EH (cell line): ENCODE measurements at regions not wholly inside any gene's neighbourhood (a gene's known extent, or its start where the extent isn't known, plus 50 kb on each side); places are given as distances from the start of the nearest gene placed in this dataset.

Experiments used
- DNase-seq: peaks from one replicate; pipeline ENCODE4 v3.0.0-alpha.2; 2015; ENCODE audit warnings: low read depth

DNA sequence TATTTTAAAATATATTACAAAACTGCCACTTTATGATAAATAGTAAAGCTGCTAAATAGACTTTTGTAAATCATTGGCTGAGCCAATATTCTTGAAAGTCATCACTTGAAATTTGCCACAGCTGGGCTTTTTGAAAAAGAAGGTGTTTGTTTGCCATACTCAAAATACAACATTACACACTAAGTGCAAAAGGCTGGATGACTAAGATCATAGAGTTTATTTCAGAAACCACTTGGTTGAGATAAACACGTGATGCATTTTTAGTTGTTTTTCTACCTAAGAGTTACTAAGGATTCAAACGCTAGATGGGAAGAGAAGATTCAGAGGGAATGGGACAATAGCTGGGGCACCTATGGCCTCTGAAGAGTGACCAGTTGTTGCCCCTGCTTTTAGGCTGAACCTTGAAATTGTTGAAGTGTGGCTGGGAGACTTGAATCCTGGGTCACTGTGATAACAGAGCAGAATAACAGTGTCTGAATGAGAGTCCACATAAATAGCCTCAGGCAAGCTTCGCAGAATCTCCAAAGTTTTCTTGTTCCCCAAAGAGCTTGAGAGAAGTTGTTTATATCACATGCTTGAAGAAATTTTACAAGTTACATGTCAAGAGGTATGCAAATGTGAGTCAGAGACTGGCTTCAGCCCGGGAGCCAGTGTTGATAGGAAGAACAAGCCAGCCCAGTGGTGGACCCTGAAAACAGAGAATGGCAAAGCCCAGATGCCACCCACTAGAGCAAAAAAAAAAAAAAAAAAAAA, 409.8 kb downstream of the GPD2 start:
- peak; percentile 9 for DNase-seq

DNA sequence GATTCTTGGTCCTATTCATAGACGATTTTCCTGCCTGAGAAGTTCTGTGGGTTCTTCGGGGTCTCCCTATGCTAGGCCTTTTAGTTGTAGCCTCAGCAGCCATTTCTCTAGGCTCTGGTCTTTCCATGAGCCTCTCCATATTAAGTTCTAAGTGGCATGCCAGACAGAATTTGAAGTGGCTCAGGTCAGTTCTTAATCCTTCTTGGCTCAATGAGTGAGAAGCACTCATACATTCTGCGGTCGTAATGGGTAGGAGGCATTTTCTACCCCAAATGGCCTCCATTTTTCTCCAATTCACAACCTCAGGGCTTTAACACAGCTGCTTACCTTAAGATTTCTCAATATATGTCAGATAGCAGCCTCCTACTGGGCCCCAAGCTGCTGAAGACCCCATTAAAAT, 405.3 kb upstream of the GALNT5 start:
- DNase-seq = no peak

DNA sequence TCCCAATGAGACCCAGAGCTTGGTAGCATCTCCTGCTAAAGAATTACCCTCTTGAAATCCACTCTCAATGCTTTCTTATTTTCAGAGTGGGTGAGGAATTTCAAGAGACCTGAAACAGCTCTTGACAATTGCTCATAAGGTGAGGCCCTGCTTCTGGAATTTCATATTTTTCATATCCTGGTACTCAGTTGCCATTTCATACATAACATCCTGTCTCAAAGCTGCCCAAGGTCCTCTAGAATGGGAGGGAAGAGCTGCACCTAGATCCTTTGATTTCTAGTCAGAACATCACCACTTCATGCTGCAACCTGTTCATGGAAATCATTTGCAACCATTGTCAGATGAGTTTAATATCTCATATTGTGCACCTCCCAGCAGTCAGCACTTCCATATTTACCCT, 404.8 kb upstream of the GALNT5 start:
- DNase-seq = no peak

GRCh38 chr2:156864325-156864724, 393.2 kb upstream of the GALNT5 start:
- DNase-seq = no peak

DNA sequence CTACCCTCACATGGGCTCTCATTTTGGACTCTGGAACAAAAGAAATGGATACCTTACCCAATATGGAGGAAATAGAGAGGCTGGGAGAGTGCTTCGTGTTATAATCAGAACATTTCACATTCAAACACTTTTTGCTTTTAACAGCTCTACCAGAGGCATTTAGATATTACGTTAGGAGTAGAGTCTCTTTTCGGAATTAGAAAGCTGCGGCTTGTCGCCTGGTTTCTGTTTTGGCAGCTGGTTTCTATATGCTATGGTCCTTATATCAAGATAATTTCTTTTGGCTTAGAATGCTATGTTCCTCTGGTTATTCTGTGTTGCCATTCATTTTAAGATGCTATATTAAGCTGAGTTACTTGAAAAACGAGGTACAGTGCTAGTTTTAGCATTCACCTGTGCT, 392.8 kb upstream of the GALNT5 start:
- no peak for DNase-seq

- DNase-seq = no peak
Measured at GRCh38 chr2:156867201-156867600, 390.3 kb upstream of the GALNT5 start.

- DNase-seq = no peak
Measured at GRCh38 chr2:156874707-156875106, 382.8 kb upstream of the GALNT5 start.

DNA sequence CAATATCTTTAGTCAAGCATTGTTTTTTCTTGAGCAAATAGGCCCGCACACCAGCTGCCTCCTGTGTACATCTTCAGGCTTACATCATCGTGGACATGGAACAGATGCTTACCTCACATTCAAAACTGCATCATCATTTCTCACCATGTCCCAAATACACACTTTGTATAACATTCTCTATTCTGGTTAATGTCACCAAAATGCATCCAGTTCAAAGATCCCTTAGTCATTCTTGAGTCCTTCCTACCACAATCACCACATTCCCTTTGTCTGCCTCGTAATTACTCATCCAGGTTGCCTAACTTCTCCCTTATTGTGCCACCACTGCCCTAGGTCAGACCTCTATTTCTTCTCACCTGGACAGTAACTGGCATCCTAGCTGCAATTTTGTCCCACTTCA, 373.7 kb upstream of the GALNT5 start:
- peak; percentile 6 for DNase-seq

GRCh38 chr2:156884216-156884615, 373.3 kb upstream of the GALNT5 start:
- DNase-seq = no peak

- DNase-seq = no peak
Measured at GRCh38 chr2:156890529-156891148, 366.9 kb upstream of the GALNT5 start.

GRCh38 chr2:156891609-156892008, 365.9 kb upstream of the GALNT5 start:
- no peak for DNase-seq

- DNase-seq = peak; percentile 32
Measured at GRCh38 chr2:156892467-156893281, 364.8 kb upstream of the GALNT5 start.

- peak; percentile 40 for DNase-seq
Measured at GRCh38 chr2:156896294-156896693, 361.2 kb upstream of the GALNT5 start.

DNA sequence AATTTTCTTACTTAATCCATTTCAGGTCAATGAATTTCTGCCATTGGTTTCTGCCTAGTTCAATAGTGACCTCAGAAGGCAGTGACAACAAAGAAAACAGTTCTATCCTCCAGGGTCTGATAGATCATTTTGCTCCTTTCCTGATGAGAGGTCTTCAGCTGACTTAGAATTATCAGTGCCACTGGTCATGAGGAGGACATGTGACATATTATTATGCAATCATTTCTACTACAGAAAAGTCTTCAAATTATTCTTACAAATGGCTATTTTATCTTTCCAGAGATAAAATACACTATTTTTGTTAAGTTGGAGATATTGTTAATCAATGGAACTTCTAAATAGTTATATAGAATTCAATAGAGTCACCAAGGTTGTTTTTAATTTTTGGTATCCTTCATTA, 360.0 kb upstream of the GALNT5 start:
- DNase-seq = no peak

GRCh38 chr2:156901373-156902031, 356.0 kb upstream of the GALNT5 start:
- peak; percentile 81 for DNase-seq

- peak; percentile 54 for DNase-seq
Measured at GRCh38 chr2:156903335-156903734, 354.2 kb upstream of the GALNT5 start.

GRCh38 chr2:156907806-156908205, 349.7 kb upstream of the GALNT5 start:
- DNase-seq = no peak

GRCh38 chr2:156908825-156909224, 348.7 kb upstream of the GALNT5 start:
- DNase-seq = peak; percentile 66

GRCh38 chr2:156909983-156910382, 347.5 kb upstream of the GALNT5 start:
- no peak for DNase-seq

DNA sequence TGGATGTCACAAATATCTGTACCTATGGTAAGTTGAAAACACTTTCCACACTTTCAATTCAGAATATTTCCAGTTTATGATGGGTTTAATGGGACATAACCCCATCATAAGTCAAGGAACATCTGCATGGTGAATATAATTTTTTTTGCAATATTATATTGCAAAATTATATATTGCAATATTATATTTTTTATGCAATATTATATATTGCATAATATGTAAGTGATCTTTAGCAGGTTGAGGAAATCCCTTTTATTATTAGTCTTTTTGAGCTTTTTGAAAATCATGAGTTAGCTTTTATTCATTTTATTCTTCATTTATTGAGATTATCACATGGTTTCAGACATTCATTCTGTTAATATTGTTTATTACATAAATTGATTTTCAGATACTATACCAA, 342.2 kb upstream of the GALNT5 start:
- no peak for DNase-seq

GRCh38 chr2:156918410-156918809, 339.1 kb upstream of the GALNT5 start:
- DNase-seq = peak; percentile 3

- no peak for DNase-seq
Measured at GRCh38 chr2:156930423-156930822, 327.1 kb upstream of the GALNT5 start.
